ENCODE measurements at regions not wholly inside any gene's neighbourhood (a gene's known extent, or its start where the extent isn't known, plus 50 kb on each side); places are given as distances from the start of the nearest gene placed in this dataset.

DNA sequence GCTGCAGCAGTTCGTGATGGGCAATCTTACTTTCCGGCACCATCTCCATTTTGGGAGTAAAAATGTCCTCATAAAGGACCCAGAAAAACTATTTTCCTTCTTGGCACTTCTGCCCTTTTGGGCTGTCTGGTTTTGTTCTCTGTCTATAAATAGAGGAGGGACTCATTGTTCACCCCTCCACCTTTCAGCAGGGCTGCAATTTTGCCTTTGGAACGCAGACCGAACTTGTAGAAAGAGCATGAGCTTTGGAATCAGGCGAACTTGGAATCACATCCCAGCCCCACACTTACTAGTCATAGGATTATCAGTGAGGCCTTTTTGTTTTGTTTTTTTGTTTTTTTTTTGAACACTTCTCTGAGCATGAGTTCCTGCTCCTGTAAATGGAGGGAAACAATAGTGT lies 178.1 kb upstream of the IL12B start:
- no peak overlapping the region for H3K4me2 ChIP-seq (ENCODE audit: insufficient read depth, low read length)
- TF ChIP-seq, protein P1, sequence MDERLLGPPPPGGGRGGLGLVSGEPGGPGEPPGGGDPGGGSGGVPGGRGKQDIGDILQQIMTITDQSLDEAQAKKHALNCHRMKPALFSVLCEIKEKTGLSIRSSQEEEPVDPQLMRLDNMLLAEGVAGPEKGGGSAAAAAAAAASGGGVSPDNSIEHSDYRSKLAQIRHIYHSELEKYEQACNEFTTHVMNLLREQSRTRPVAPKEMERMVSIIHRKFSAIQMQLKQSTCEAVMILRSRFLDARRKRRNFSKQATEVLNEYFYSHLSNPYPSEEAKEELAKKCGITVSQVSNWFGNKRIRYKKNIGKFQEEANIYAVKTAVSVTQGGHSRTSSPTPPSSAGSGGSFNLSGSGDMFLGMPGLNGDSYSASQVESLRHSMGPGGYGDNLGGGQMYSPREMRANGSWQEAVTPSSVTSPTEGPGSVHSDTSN (CRISPR knock-in tag; IDR thresholded peaks at IDR 0.05; ENCODE audit: low read depth), result no peak
- TF ChIP-seq, protein P1 (tag; conservative IDR thresholded peaks at IDR 0.05; ENCODE audit: low read depth), result no peak
- TF ChIP-seq, protein P2, sequence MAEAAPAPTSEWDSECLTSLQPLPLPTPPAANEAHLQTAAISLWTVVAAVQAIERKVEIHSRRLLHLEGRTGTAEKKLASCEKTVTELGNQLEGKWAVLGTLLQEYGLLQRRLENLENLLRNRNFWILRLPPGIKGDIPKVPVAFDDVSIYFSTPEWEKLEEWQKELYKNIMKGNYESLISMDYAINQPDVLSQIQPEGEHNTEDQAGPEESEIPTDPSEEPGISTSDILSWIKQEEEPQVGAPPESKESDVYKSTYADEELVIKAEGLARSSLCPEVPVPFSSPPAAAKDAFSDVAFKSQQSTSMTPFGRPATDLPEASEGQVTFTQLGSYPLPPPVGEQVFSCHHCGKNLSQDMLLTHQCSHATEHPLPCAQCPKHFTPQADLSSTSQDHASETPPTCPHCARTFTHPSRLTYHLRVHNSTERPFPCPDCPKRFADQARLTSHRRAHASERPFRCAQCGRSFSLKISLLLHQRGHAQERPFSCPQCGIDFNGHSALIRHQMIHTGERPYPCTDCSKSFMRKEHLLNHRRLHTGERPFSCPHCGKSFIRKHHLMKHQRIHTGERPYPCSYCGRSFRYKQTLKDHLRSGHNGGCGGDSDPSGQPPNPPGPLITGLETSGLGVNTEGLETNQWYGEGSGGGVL (CRISPR knock-in tag; IDR thresholded peaks at IDR 0.05), result no peak
- TF ChIP-seq DPF2 (IDR thresholded peaks at IDR 0.05) (no peak), ZNF408 (CRISPR knock-in tag; IDR thresholded peaks at IDR 0.05; ENCODE audit: low read depth) (no peak), GABPB2 (CRISPR knock-in tag; conservative IDR thresholded peaks at IDR 0.05) (no peak), ZBTB1 (CRISPR knock-in tag; IDR thresholded peaks at IDR 0.05; ENCODE audit: borderline replicate concordance, low read depth) (no peak), RBFOX2 (IDR thresholded peaks at IDR 0.05; ENCODE audit: low read depth, low read length) (no peak), ILF3 (IDR thresholded peaks at IDR 0.05; ENCODE audit: borderline replicate concordance) (no peak), ARID2 (IDR thresholded peaks at IDR 0.05) (no peak), RHOXF2B (CRISPR knock-in tag; conservative IDR thresholded peaks at IDR 0.05) (no peak), FIP1L1 (IDR thresholded peaks at IDR 0.05; ENCODE audit: low read depth, low read length, poor library complexity, severe bottlenecking) (no peak), SMAD3 (CRISPR knock-in tag; conservative IDR thresholded peaks at IDR 0.05) (no peak), ZNF583 (CRISPR knock-in tag; IDR thresholded peaks at IDR 0.05) (no peak)
- no peak overlapping the region for H3K9ac ChIP-seq (ENCODE audit: insufficient read depth in 1 of 2, low read depth in 2 of 2, low read length in 2 of 2)
- no peak overlapping the region for H2AFZ ChIP-seq (ENCODE audit: low read depth, low read length)
- H3K4me3 ChIP-seq, result no peak overlapping the region
- ATAC-seq (no peak), DNase-seq (ENCODE audit: extremely low read depth in 1 of 4, low spot score in 3 of 4) (no peak), FAIRE-seq (no peak)
- ChIA-PET POLR2A (no interaction called here), CTCF (ENCODE audit: low intra/inter-chr PET ratio) (no interaction called here)
- BruUV-seq (replicated peaks), result no TSS peak
- H3K36me3 ChIP-seq (ENCODE audit: control insufficient read depth, insufficient read depth, low read length), result no peaks in the 10 kb centered on the region
- H3K27me3 ChIP-seq (ENCODE audit: control insufficient read depth in 2 of 2, insufficient read depth in 2 of 2, low read length in 2 of 2), result no peaks in the 10 kb centered on the region; a peak in 1 of 5 replicates
- WGBS (ENCODE audit: insufficient coverage, low coverage, missing lambda C conversion rate), result 5% methylated on average over 5 of the region's 5 CpGs
- no peaks in the 10 kb centered on the region for H3K9me1 ChIP-seq (ENCODE audit: control insufficient read depth, insufficient read depth, low read length)
- H4K20me1 ChIP-seq (replicated peaks; ENCODE audit: control insufficient read depth, insufficient read depth, low read length), result no peaks in the 10 kb centered on the region
- no peaks in the 10 kb centered on the region; a peak in 1 of 5 replicates for H3K4me1 ChIP-seq (replicated peaks in 1 of 2; ENCODE audit: control insufficient read depth in 2 of 2, insufficient read depth in 2 of 2, low read length in 2 of 2)
- in situ Hi-C loops (cut with MboI) (no loop called here), intact Hi-C loops (cut with micrococcal nuclease) (no loop called here)
- H3K79me2 ChIP-seq (ENCODE audit: control insufficient read depth, insufficient read depth, low read length), result no peaks in the 10 kb centered on the region
- H3K9me3 ChIP-seq (replicated peaks; ENCODE audit: control insufficient read depth, insufficient read depth, low read depth, low read length), result no peaks in the 10 kb centered on the region
- no peak overlapping the region for H3K27ac ChIP-seq (ENCODE audit: extremely low read depth, low read depth, low read length)
